ENCODE measurements at regions not wholly inside any gene's neighbourhood (a gene's known extent, or its start where the extent isn't known, plus 50 kb on each side); places are given as distances from the start of the nearest gene placed in this dataset.

GRCh38 chr15:37638691-37639090 lies 295.7 kb upstream of the TMCO5A start:
- TF ChIP-seq CTCF (IDR thresholded peaks at IDR 0.05; ENCODE audit: insufficient read depth, low read length) (no peak), POLR2AphosphoS5 (IDR thresholded peaks at IDR 0.05; ENCODE audit: low read depth) (no peak), SPI1 (IDR thresholded peaks at IDR 0.05; ENCODE audit: borderline replicate concordance, low read depth) (no peak)

Measured in HL-60 (cell line).